ENCODE measurements at regions not wholly inside any gene's neighbourhood (a gene's known extent, or its start where the extent isn't known, plus 50 kb on each side); places are given as distances from the start of the nearest gene placed in this dataset.

DNA sequence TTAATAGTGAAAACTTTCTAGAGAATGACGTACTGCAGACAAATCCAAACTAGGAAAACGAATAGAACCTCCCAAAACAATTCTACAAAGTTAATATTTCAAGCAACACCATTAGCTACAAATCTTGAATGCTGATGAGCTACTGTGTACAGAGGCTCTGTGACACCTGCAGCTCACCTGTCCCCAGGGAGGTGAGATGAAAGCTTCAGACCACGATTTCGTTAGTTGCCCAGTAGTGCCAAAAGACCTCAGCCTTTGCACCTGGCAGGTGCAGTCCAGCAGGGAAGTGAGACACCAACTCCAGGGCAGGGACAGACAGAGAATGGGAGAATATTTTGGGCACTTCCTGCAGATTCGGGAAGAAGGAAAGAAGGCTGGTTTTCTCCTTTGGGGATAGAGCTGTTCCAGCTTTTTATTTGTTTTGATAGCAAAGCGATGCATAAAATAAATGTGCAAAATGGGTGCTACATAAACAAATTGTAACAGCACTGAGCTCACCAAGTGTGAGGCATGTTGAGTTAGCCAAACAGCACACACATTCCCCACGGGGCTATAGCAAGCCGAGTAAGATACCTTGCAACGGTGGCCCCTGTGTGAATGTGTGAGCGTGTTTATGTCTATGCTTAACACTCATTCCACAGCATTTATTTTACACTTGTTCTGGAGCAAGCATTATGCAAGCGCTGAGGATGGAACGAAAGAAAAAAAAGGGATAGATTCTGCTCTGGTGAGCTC lies 1024.8 kb upstream of the AUTS2 start:
- Histone ChIP-seq H4K20me1 (ENCODE audit: insufficient read depth, low read length) (no peaks in the 10 kb centered on the region), H3K4me2 (ENCODE audit: low read length) (no peak overlapping the region), H3K9ac (ENCODE audit: low read length) (no peak overlapping the region), H3K9me3 (ENCODE audit: insufficient read depth, low read depth, low read length) (no peaks in the 10 kb centered on the region), H3K36me3 (ENCODE audit: insufficient read depth, low read length) (no peaks in the 10 kb centered on the region), H2AFZ (ENCODE audit: low read depth, low read length) (no peak overlapping the region), H3K4me1 (ENCODE audit: insufficient read depth, low read length) (no peaks in the 10 kb centered on the region), H3K79me2 (ENCODE audit: insufficient read depth, low read length) (no peaks in the 10 kb centered on the region), H3K4me3 (ENCODE audit: insufficient read depth, low read depth, low read length) (no peak overlapping the region), H3K27ac (ENCODE audit: low read depth, low read length) (no peak overlapping the region), H3K27me3 (ENCODE audit: insufficient read depth, low read length) (no peaks in the 10 kb centered on the region)
- Mint-ChIP-seq H3K4me3 (ENCODE audit: unreplicated experiment) (no peak overlapping the region), H3K27ac (ENCODE audit: unreplicated experiment) (no peak overlapping the region), H3K4me1 (ENCODE audit: low read depth, unreplicated experiment) (no peaks in the 10 kb centered on the region), H3K27me3 (ENCODE audit: low read depth, unreplicated experiment) (no peaks in the 10 kb centered on the region), H3K9me3 (ENCODE audit: unreplicated experiment) (peaks cover 8% of the 10 kb centered on the region), H3K36me3 (ENCODE audit: low read depth, unreplicated experiment) (no peaks in the 10 kb centered on the region)
- TF ChIP-seq EZH2 (IDR thresholded peaks at IDR 0.05; ENCODE audit: insufficient read depth, low read length), result no peak
- TF ChIP-seq, protein P1, sequence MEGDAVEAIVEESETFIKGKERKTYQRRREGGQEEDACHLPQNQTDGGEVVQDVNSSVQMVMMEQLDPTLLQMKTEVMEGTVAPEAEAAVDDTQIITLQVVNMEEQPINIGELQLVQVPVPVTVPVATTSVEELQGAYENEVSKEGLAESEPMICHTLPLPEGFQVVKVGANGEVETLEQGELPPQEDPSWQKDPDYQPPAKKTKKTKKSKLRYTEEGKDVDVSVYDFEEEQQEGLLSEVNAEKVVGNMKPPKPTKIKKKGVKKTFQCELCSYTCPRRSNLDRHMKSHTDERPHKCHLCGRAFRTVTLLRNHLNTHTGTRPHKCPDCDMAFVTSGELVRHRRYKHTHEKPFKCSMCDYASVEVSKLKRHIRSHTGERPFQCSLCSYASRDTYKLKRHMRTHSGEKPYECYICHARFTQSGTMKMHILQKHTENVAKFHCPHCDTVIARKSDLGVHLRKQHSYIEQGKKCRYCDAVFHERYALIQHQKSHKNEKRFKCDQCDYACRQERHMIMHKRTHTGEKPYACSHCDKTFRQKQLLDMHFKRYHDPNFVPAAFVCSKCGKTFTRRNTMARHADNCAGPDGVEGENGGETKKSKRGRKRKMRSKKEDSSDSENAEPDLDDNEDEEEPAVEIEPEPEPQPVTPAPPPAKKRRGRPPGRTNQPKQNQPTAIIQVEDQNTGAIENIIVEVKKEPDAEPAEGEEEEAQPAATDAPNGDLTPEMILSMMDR (IDR thresholded peaks at IDR 0.05; ENCODE audit: insufficient read depth, low read depth, low read length), result no peak
- FAIRE-seq (no peak), DNase-seq (ENCODE audit: low read depth) (no peak)

- H3K4me3 Mint-ChIP-seq (ENCODE audit: unreplicated experiment), result no peak overlapping the region
- peaks cover 10% of the 10 kb centered on the region for H3K9me3 Mint-ChIP-seq (ENCODE audit: unreplicated experiment)
- no peaks in the 10 kb centered on the region for H3K27me3 ChIP-seq (ENCODE audit: insufficient read depth, low read length)
- DNase-seq (ENCODE audit: low read depth), result no peak
- H3K9ac ChIP-seq (ENCODE audit: low read length), result no peak overlapping the region
- TF ChIP-seq, protein P1 (IDR thresholded peaks at IDR 0.05; ENCODE audit: insufficient read depth, low read depth, low read length), result no peak
- no peak for TF ChIP-seq EZH2 (IDR thresholded peaks at IDR 0.05; ENCODE audit: insufficient read depth, low read length)
- no peak overlapping the region for H3K4me2 ChIP-seq (ENCODE audit: low read length)
- H3K9me3 ChIP-seq (ENCODE audit: insufficient read depth, low read depth, low read length), result peaks cover 5% of the 10 kb centered on the region
- H3K4me1 ChIP-seq (ENCODE audit: insufficient read depth, low read length), result no peaks in the 10 kb centered on the region
- H3K36me3 Mint-ChIP-seq (ENCODE audit: low read depth, unreplicated experiment), result no peaks in the 10 kb centered on the region
- H3K36me3 ChIP-seq (ENCODE audit: insufficient read depth, low read length), result no peaks in the 10 kb centered on the region
- no peak for FAIRE-seq
- no peaks in the 10 kb centered on the region for H3K4me1 Mint-ChIP-seq (ENCODE audit: low read depth, unreplicated experiment)
- no peak overlapping the region for H3K27ac ChIP-seq (ENCODE audit: low read depth, low read length)
- H3K27ac Mint-ChIP-seq (ENCODE audit: unreplicated experiment), result no peak overlapping the region
- no peak overlapping the region for H3K4me3 ChIP-seq (ENCODE audit: insufficient read depth, low read depth, low read length)
- no peaks in the 10 kb centered on the region for H4K20me1 ChIP-seq (ENCODE audit: insufficient read depth, low read length)
- H2AFZ ChIP-seq (ENCODE audit: low read depth, low read length), result no peak overlapping the region
- H3K27me3 Mint-ChIP-seq (ENCODE audit: low read depth, unreplicated experiment), result no peaks in the 10 kb centered on the region
- no peaks in the 10 kb centered on the region for H3K79me2 ChIP-seq (ENCODE audit: insufficient read depth, low read length)
Observed at GRCh38 chr7:68576366-68576765, 1021.9 kb upstream of the AUTS2 start.

DNA sequence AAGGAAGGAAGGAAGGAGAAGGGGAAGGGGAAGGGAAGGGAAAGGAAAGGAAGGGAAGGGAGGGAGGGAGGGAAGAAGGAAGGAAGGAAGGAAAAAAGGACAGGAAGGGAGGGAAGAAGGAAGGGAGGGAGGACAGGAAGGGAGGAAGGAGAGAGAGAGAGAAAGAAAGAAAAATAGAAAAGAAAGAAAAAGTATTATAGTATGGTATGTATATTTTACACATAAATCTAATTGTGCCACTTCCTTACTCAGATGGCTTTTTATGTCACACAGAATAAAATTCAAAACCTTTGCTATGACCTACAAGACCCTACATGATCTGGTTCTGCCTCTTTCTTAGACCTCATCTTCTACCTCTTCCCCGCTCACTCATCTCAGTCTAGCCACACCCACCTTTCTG lies 1016.9 kb upstream of the AUTS2 start:
- Mint-ChIP-seq H3K27ac (ENCODE audit: unreplicated experiment) (no peak overlapping the region), H3K9me3 (ENCODE audit: unreplicated experiment) (peaks cover 15% of the 10 kb centered on the region), H3K36me3 (ENCODE audit: low read depth, unreplicated experiment) (no peaks in the 10 kb centered on the region), H3K27me3 (ENCODE audit: low read depth, unreplicated experiment) (no peaks in the 10 kb centered on the region), H3K4me3 (ENCODE audit: unreplicated experiment) (no peak overlapping the region), H3K4me1 (ENCODE audit: low read depth, unreplicated experiment) (no peaks in the 10 kb centered on the region)
- no peaks in the 10 kb centered on the region for H3K27me3 ChIP-seq (ENCODE audit: insufficient read depth, low read length)
- H3K9ac ChIP-seq (ENCODE audit: low read length), result no peak overlapping the region
- H3K9me3 ChIP-seq (ENCODE audit: insufficient read depth, low read depth, low read length), result peaks cover 5% of the 10 kb centered on the region
- H3K4me2 ChIP-seq (ENCODE audit: low read length), result no peak overlapping the region
- H2AFZ ChIP-seq (ENCODE audit: low read depth, low read length), result no peak overlapping the region
- H3K4me3 ChIP-seq (ENCODE audit: insufficient read depth, low read depth, low read length), result no peak overlapping the region
- H3K36me3 ChIP-seq (ENCODE audit: insufficient read depth, low read length), result no peaks in the 10 kb centered on the region
- no peaks in the 10 kb centered on the region for H3K4me1 ChIP-seq (ENCODE audit: insufficient read depth, low read length)
- no peaks in the 10 kb centered on the region for H3K79me2 ChIP-seq (ENCODE audit: insufficient read depth, low read length)
- H4K20me1 ChIP-seq (ENCODE audit: insufficient read depth, low read length), result no peaks in the 10 kb centered on the region
- H3K27ac ChIP-seq (ENCODE audit: low read depth, low read length), result no peak overlapping the region
- no peak for FAIRE-seq
- DNase-seq (ENCODE audit: low read depth), result no peak
- TF ChIP-seq, protein P1 (IDR thresholded peaks at IDR 0.05; ENCODE audit: insufficient read depth, low read depth, low read length), result no peak
- TF ChIP-seq EZH2 (IDR thresholded peaks at IDR 0.05; ENCODE audit: insufficient read depth, low read length), result no peak

All from astrocyte (in vitro differentiated cells and primary cell).